ENCODE measurements at regions not wholly inside any gene's neighbourhood (a gene's known extent, or its start where the extent isn't known, plus 50 kb on each side); places are given as distances from the start of the nearest gene placed in this dataset.

GRCh38 chr6:23435126-23435525 is 690.9 kb upstream of the NRSN1 start:
- no peak for TF ChIP-seq CTCF (IDR thresholded peaks at IDR 0.05; ENCODE audit: low read length)
- TF ChIP-seq EZH2 (IDR thresholded peaks at IDR 0.05; ENCODE audit: borderline replicate concordance, low read length), result no peak

Data from OCI-LY1 (cell line).